ENCODE measurements at regions not wholly inside any gene's neighbourhood (a gene's known extent, or its start where the extent isn't known, plus 50 kb on each side); places are given as distances from the start of the nearest gene placed in this dataset.

DNA sequence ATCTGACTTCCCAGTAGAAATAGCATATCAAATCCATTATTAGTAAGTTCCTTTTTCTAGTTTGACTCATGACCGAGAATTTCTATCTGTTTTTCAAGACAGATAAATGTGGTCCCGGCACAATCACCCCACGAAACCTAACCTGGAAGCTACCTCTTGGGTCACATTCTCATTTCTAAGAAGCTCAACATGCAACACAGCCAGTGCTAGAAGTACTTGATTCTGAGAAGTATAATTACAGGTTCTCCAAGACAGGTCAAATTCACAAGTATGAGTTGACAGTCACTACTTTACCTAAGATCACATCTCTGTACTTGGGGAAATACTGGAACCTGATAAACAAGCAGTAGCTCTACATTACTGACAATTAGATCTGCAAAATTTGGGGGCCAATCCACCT lies 54.0 kb upstream of the PLAC1 start:
- H3K4me1 ChIP-seq (ENCODE audit: control insufficient read depth, insufficient read depth, low read length), result no peaks in the 10 kb centered on the region
- no peaks in the 10 kb centered on the region for H3K36me3 ChIP-seq (ENCODE audit: control insufficient read depth in 2 of 2, insufficient read depth in 1 of 2, low read length in 2 of 2)
- H3K9me3 ChIP-seq (ENCODE audit: control insufficient read depth, insufficient read depth, low read depth, low read length), result no peaks in the 10 kb centered on the region
- no peak overlapping the region for H3K4me3 ChIP-seq (ENCODE audit: low read depth, low read length)
- H3K27ac ChIP-seq (ENCODE audit: extremely low read depth, low read depth, low read length), result no peak overlapping the region
- TF ChIP-seq ZBTB6 (tag by site-specific recombination; IDR thresholded peaks at IDR 0.05), result no peak
- no peak for TF ChIP-seq ZSCAN23 (tag by site-specific recombination; IDR thresholded peaks at IDR 0.05)
- no peak for TF ChIP-seq ZNF266 (tag by site-specific recombination; IDR thresholded peaks at IDR 0.05; ENCODE audit: low read depth)
- TF ChIP-seq SP7 (tag by site-specific recombination; IDR thresholded peaks at IDR 0.05), result peak; percentile 74
- no peak for TF ChIP-seq ZNF629 (tag by site-specific recombination; IDR thresholded peaks at IDR 0.05)
- no peak for TF ChIP-seq ZNF549 (tag by site-specific recombination; IDR thresholded peaks at IDR 0.05)
- TF ChIP-seq ZNF660 (tag by site-specific recombination; IDR thresholded peaks at IDR 0.05), result no peak
- TF ChIP-seq ZNF501 (tag by site-specific recombination; IDR thresholded peaks at IDR 0.05), result no peak
- CTCF ChIA-PET, result interaction anchor here (0.5 to 1.2 kb wide), 6 partner anchors 16 to 489 kb away, joined by 3 to 5 read pairs (median 3); no protein-coding TSS in a partner anchor
- POLR2A ChIA-PET, result no interaction called here

- H3K4me3 ChIP-seq (ENCODE audit: low read depth, low read length), result no peak overlapping the region
- H3K27ac ChIP-seq (ENCODE audit: extremely low read depth, low read depth, low read length), result no peak overlapping the region
- no peak for TF ChIP-seq ZNF792 (tag by site-specific recombination; IDR thresholded peaks at IDR 0.05)
- TF ChIP-seq WT1 (tag by site-specific recombination; IDR thresholded peaks at IDR 0.05), result peak; percentile 81
- peak; percentile 68 for TF ChIP-seq PRDM6 (tag by site-specific recombination; IDR thresholded peaks at IDR 0.05)
- no peaks in the 10 kb centered on the region for H3K4me1 ChIP-seq (ENCODE audit: control insufficient read depth, insufficient read depth, low read length)
- H3K9me3 ChIP-seq (ENCODE audit: control insufficient read depth, insufficient read depth, low read depth, low read length), result no peaks in the 10 kb centered on the region
- ChIA-PET CTCF (interaction anchor here (0.5 to 1.2 kb wide), 3 partner anchors 17 to 289 kb away, joined by 3 to 5 read pairs (median 3); no protein-coding TSS in a partner anchor), POLR2A (no interaction called here)
- no peaks in the 10 kb centered on the region for H3K36me3 ChIP-seq (ENCODE audit: control insufficient read depth in 2 of 2, insufficient read depth in 1 of 2, low read length in 2 of 2)
Measured at GRCh38 chrX:134711135-134711921, 53.1 kb upstream of the PLAC1 start.
